ENCODE measurements at regions not wholly inside any gene's neighbourhood (a gene's known extent, or its start where the extent isn't known, plus 50 kb on each side); places are given as distances from the start of the nearest gene placed in this dataset.

GRCh38 chr14:81819344-81819743 is 285.7 kb upstream of the SEL1L start:
- H3K27me3 Mint-ChIP-seq (ENCODE audit: unreplicated experiment), result no peaks in the 10 kb centered on the region
- peaks cover 35% of the 10 kb centered on the region for H3K9me3 Mint-ChIP-seq (ENCODE audit: unreplicated experiment)
- no peaks in the 10 kb centered on the region for H3K36me3 Mint-ChIP-seq (ENCODE audit: unreplicated experiment)
- no peak for TF ChIP-seq CTCF (IDR thresholded peaks at IDR 0.05)
- no peaks in the 10 kb centered on the region for H3K4me1 Mint-ChIP-seq (ENCODE audit: unreplicated experiment)
- DNase-seq (ENCODE audit: extremely low spot score, unreplicated experiment), result no peak
- H3K27ac Mint-ChIP-seq (ENCODE audit: unreplicated experiment), result no peak overlapping the region
- H3K4me3 Mint-ChIP-seq (ENCODE audit: unreplicated experiment), result no peak overlapping the region

DNA sequence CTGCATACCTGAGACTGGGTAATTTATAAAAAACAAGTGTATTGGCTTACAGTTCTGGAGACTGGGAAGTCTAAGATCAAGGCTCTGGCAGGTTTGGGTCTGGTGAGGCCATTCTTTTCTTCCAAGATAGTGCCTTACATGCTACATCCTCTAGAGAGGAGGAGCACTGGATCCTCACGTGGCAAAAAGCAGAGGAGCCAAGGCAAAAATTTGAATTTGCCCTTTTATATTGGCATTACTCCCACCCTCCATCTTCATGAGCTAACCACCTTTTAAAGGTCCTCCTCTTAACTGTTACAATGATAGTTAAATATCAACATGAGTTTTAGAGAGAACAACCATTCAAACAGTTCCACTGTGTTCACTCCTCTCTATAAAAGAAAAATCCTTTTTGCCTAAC is 286.3 kb upstream of the SEL1L start:
- Mint-ChIP-seq H3K27ac (ENCODE audit: unreplicated experiment) (no peak overlapping the region), H3K4me1 (ENCODE audit: unreplicated experiment) (no peaks in the 10 kb centered on the region), H3K4me3 (ENCODE audit: unreplicated experiment) (no peak overlapping the region), H3K9me3 (ENCODE audit: unreplicated experiment) (peaks cover 38% of the 10 kb centered on the region), H3K36me3 (ENCODE audit: unreplicated experiment) (no peaks in the 10 kb centered on the region), H3K27me3 (ENCODE audit: unreplicated experiment) (no peaks in the 10 kb centered on the region)
- no peak for TF ChIP-seq CTCF (IDR thresholded peaks at IDR 0.05)
- no peak for DNase-seq (ENCODE audit: extremely low spot score, unreplicated experiment)

DNA sequence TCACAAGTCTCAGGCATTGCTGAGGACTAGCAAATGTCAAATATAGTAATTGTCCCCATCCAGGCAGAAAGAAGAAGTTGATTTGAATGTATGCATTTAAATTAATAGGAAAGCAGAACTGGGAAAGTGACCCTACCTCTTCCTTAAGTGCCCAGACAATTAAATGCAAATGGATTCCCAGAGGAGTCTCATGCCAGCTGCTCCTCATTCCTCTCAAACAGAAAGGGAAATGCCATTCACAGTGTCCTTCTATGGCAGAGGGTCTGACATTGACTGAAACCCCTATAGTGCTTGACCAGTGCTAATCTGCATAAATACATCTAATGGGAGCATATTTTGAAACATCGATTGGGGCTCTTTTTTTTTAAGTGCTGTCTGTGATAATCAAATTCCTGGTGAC is 292.4 kb upstream of the SEL1L start:
- Mint-ChIP-seq H3K4me1 (ENCODE audit: unreplicated experiment) (no peaks in the 10 kb centered on the region), H3K27me3 (ENCODE audit: unreplicated experiment) (no peaks in the 10 kb centered on the region), H3K27ac (ENCODE audit: unreplicated experiment) (no peak overlapping the region), H3K4me3 (ENCODE audit: unreplicated experiment) (no peak overlapping the region), H3K36me3 (ENCODE audit: unreplicated experiment) (no peaks in the 10 kb centered on the region), H3K9me3 (ENCODE audit: unreplicated experiment) (peaks cover 63% of the 10 kb centered on the region)
- TF ChIP-seq CTCF (IDR thresholded peaks at IDR 0.05), result no peak
- no peak for DNase-seq (ENCODE audit: extremely low spot score, unreplicated experiment)

- Mint-ChIP-seq H3K4me1 (ENCODE audit: unreplicated experiment) (no peaks in the 10 kb centered on the region), H3K27me3 (ENCODE audit: unreplicated experiment) (no peaks in the 10 kb centered on the region), H3K27ac (ENCODE audit: unreplicated experiment) (no peak overlapping the region), H3K9me3 (ENCODE audit: unreplicated experiment) (peaks cover 49% of the 10 kb centered on the region), H3K4me3 (ENCODE audit: unreplicated experiment) (no peak overlapping the region), H3K36me3 (ENCODE audit: unreplicated experiment) (no peaks in the 10 kb centered on the region)
- TF ChIP-seq CTCF (IDR thresholded peaks at IDR 0.05), result no peak
- no peak for DNase-seq (ENCODE audit: extremely low spot score, unreplicated experiment)
Measured at GRCh38 chr14:81829447-81829846, 295.8 kb upstream of the SEL1L start.

GRCh38 chr14:81831128-81831820 is 297.6 kb upstream of the SEL1L start:
- Mint-ChIP-seq H3K27me3 (ENCODE audit: unreplicated experiment) (no peaks in the 10 kb centered on the region), H3K27ac (ENCODE audit: unreplicated experiment) (no peak overlapping the region), H3K4me3 (ENCODE audit: unreplicated experiment) (no peak overlapping the region), H3K9me3 (ENCODE audit: unreplicated experiment) (peaks cover 41% of the 10 kb centered on the region), H3K4me1 (ENCODE audit: unreplicated experiment) (no peaks in the 10 kb centered on the region), H3K36me3 (ENCODE audit: unreplicated experiment) (peaks cover 3% of the 10 kb centered on the region)
- TF ChIP-seq CTCF (IDR thresholded peaks at IDR 0.05), result no peak
- DNase-seq (ENCODE audit: extremely low spot score, unreplicated experiment), result no peak

Data from osteocyte (in vitro differentiated cells).